NB4 (cell line): ENCODE measurements at regions not wholly inside any gene's neighbourhood (a gene's known extent, or its start where the extent isn't known, plus 50 kb on each side); places are given as distances from the start of the nearest gene placed in this dataset.

Source experiments
- DNase-seq: peaks from one replicate; pipeline ENCODE4 v3.0.0; 2010; ENCODE audit warnings: low read depth
- H3K4me3 ChIP-seq: one replicate; pipeline ENCODE4 v1.5.1; 2011; ENCODE audit warnings: mild to moderate bottlenecking, low read depth, low read length, moderate library complexity
- CTCF ChIP-seq: IDR thresholded peaks from one replicate; pipeline ENCODE4 v1.5.1; 2012; ENCODE audit warnings: low read depth, low read length
- MAX ChIP-seq: IDR thresholded peaks from 2 replicates; pipeline ENCODE4 v1.6.1; 2011; ENCODE audit warnings: low read depth, low read length
- MYC ChIP-seq: IDR thresholded peaks from 2 replicates; pipeline ENCODE4 v1.6.1; 2011; ENCODE audit warnings: low read depth, low read length
- POLR2A ChIP-seq: IDR thresholded peaks from 2 replicates; pipeline ENCODE4 v1.6.1; 2011; ENCODE audit warnings: mild to moderate bottlenecking; ENCODE audit not compliant: insufficient read length; ENCODE audit errors: extremely low read depth

DNA sequence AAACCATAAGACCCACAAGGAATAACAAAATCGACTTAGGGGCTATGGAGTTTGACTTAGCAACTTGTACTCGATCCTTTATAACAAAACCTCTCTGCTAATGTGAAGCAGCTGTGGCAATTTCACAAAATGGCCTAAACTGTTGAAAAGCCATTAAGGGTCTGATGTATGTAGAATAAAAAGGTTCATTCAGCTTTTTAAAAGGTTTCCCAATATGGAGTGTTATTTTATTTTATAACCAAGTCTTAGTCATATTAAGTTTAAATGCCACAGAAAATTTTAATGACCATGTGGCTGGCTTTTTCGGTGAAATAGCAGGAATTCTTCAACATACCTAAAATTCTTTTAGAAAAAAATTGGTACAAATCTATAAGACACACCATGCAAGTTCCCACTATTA is 291.8 kb upstream of the HAND2 start:
- TF ChIP-seq MAX (no peak), CTCF (no peak), MYC (no peak), POLR2A (no peak)
- no peak for DNase-seq
- no peak overlapping the region for H3K4me3 ChIP-seq

GRCh38 chr4:173821036-173821435 is 291.0 kb upstream of the HAND2 start:
- no peak for DNase-seq
- TF ChIP-seq MAX: no peak
- TF ChIP-seq CTCF: no peak
- no peak overlapping the region for H3K4me3 ChIP-seq

- TF ChIP-seq MYC: no peak
- TF ChIP-seq POLR2A: no peak
- TF ChIP-seq CTCF: no peak
Observed at GRCh38 chr4:173807347-173807746, 277.3 kb upstream of the HAND2 start.

GRCh38 chr4:173805884-173806283 is 275.9 kb upstream of the HAND2 start:
- TF ChIP-seq POLR2A (no peak), MAX (no peak), CTCF (no peak), MYC (no peak)
- DNase-seq: no peak
- no peak overlapping the region for H3K4me3 ChIP-seq

More at GRCh38 chr4:173807347-173807746, 277.3 kb upstream of the HAND2 start:
- no peak for DNase-seq
- H3K4me3 ChIP-seq: no peak overlapping the region

DNA sequence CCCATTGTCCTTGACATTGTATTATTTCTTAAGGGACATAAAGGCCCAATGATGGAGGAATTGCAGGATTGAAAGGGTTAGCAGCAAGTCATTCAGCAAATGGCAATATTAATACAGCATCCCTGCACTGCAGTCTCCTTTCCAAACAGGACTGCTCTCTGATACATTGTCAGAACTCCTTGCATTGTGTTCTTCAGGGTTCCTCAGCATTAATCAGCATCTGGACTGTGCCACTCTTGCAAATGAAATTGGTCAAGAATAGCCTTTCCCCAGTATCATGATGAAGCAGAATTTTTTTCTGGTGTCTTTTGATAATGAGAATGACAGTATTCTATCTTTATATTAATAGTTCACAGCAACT is 272.6 kb upstream of the HAND2 start:
- DNase-seq: no peak
- H3K4me3 ChIP-seq: no peak overlapping the region
- TF ChIP-seq CTCF (no peak), MYC (no peak), MAX (no peak), POLR2A (no peak)

DNA sequence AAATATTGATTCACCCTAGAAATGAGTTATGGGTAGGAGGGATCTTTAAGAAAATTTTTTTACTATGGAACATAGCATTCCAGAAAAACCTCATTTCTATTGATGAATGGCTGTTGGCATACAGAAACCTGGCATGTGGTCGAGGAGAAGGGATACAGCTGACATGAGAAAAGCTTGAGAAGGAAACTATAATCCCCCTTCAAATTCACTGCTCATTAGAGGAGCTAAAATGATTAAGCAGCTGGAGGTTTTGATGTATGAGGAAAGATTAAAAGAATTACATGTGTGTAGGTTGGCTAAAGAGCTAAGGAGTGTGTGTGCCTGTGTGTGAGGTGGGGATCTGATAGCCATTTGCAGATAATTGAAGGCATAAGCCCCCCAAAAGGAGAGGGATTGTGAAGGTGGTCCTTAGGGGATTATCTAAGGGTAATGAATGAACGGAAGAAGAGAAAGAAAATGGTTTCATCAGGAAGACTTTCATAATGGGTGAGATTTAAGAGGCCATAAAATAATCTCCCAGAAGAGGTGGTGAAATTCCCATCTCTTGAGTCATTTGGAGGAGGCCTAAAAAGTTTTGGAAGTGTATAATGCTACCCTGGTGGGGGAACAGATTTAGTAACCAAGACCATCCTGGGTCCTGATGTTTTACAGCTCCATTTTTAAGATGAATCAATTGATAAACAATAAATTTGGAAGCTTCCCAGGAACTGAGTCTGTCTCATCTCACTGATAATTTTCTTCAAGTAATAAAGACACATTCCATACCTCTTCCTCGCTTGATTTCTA is 272.0 kb upstream of the HAND2 start:
- DNase-seq: no peak
- no peak overlapping the region for H3K4me3 ChIP-seq
- TF ChIP-seq MYC (no peak), POLR2A (no peak), MAX (no peak), CTCF (no peak)
